ENCODE measurements at regions not wholly inside any gene's neighbourhood (a gene's known extent, or its start where the extent isn't known, plus 50 kb on each side); places are given as distances from the start of the nearest gene placed in this dataset.

GRCh38 chr4:125432078-125432477 is 117.3 kb downstream of the FAT4 start:
- Histone ChIP-seq H3K4me1 (no peaks in the 10 kb centered on the region), H3K27me3 (replicated peaks in 1 of 7) (no peaks in the 10 kb centered on the region), H3K4me3 (no peak overlapping the region), H3K36me3 (peaks cover 0 to 7% (median 0%) of the 10 kb centered on the region in 6 donors), H3K9me3 (no peaks in the 10 kb centered on the region), H3K27ac (no peak overlapping the region)
- intact Hi-C loops (cut with DNase I; ENCODE audit: low total_unique reads), result no loop called here
- TF ChIP-seq POLR2AphosphoS5 (IDR thresholded peaks at IDR 0.05), result no peak
- TF ChIP-seq POLR2A (IDR thresholded peaks at IDR 0.05), result no peak
- TF ChIP-seq CTCF (IDR thresholded peaks at IDR 0.05 in 8 of 11, conservative IDR thresholded peaks at IDR 0.05 in 3 of 11), result no peak
- no peak for DNase-seq
- 57 to 84% (median 72%) methylated on average over 2 of the region's 2 CpGs for WGBS, 5 donors

DNA sequence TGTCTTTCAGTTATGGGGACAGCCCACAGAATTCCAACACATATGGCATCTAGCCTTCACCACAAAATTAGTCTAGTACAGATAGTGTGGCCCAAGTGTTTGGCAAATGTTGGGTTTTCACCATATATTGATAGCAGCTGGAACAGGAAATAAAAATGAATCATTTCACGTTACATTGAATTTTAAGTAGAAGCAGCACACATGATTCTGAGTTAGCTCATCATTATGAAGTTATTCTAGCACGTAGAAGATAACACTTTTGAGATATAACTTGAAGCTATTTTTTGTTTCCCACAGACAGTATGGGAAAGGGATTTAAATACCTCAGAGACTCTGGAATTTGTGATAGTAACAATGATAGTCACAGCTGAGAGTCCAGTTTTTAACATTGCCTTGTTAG is 118.7 kb downstream of the FAT4 start:
- H3K27ac ChIP-seq, result no peak overlapping the region
- DNase-seq, result no peak
- no peak overlapping the region for H3K4me3 ChIP-seq
- intact Hi-C loops (cut with DNase I; ENCODE audit: low total_unique reads), result no loop called here
- H3K4me1 ChIP-seq, result no peaks in the 10 kb centered on the region
- peaks cover 0 to 7% (median 0%) of the 10 kb centered on the region in 6 donors for H3K36me3 ChIP-seq
- H3K27me3 ChIP-seq (replicated peaks in 1 of 7), result no peaks in the 10 kb centered on the region
- 53 to 78% (median 74%) methylated on average over 2 of the region's 2 CpGs for WGBS, 5 donors
- H3K9me3 ChIP-seq, result no peaks in the 10 kb centered on the region
- no peak for TF ChIP-seq CTCF (IDR thresholded peaks at IDR 0.05 in 8 of 11, conservative IDR thresholded peaks at IDR 0.05 in 3 of 11)
- TF ChIP-seq POLR2A (IDR thresholded peaks at IDR 0.05), result no peak
- no peak for TF ChIP-seq POLR2AphosphoS5 (IDR thresholded peaks at IDR 0.05)

DNA sequence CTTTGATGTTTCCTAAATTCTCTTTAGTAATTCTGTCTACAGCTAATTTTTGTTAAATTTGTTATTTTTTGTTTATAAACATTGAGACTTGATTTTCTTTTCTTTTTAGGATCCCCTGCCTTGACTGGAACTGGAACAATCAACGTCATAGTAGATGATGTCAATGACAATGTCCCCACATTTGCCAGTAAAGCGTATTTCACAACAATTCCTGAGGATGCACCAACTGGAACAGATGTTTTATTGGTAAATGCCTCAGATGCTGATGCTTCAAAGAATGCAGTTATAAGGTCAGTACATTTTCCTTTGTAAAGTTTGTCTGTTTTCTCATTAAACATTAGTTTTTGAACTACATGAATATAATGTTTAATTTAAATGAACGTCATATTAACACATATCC is 119.4 kb downstream of the FAT4 start:
- Histone ChIP-seq H3K9me3 (no peaks in the 10 kb centered on the region), H3K4me1 (no peaks in the 10 kb centered on the region), H3K27ac (no peak overlapping the region), H3K4me3 (no peak overlapping the region), H3K36me3 (peaks cover 0 to 7% (median 0%) of the 10 kb centered on the region in 6 donors), H3K27me3 (replicated peaks in 1 of 7) (no peaks in the 10 kb centered on the region)
- TF ChIP-seq POLR2AphosphoS5 (IDR thresholded peaks at IDR 0.05) (no peak), POLR2A (IDR thresholded peaks at IDR 0.05) (no peak), CTCF (IDR thresholded peaks at IDR 0.05 in 8 of 11, conservative IDR thresholded peaks at IDR 0.05 in 3 of 11) (no peak)
- WGBS, 5 donors, result 77 to 87% (median 85%) methylated on average over 3 of the region's 3 CpGs
- intact Hi-C loops (cut with DNase I; ENCODE audit: low total_unique reads), result no loop called here
- DNase-seq, result no peak

DNA sequence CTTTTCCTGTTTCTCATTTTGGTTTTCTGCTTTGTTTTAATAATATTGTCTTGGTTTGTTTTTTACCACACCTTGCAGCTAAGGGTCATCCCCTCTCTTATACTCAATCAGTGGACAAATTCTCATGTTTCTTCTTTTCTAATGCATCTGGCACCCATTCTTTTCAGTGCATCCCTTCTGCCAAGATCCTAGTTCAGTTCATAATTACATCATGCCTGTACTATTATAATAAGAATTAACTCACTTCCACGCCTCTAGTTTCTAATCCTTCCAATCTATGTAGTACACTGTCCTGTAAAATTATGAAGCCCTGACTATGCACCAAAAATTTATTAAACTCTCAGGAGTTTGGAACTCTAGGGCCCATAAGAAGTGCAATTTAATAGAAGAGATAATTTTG is 126.1 kb downstream of the FAT4 start:
- TF ChIP-seq POLR2A (IDR thresholded peaks at IDR 0.05) (no peak), CTCF (IDR thresholded peaks at IDR 0.05 in 8 of 11, conservative IDR thresholded peaks at IDR 0.05 in 3 of 11) (no peak), POLR2AphosphoS5 (IDR thresholded peaks at IDR 0.05) (no peak)
- intact Hi-C loops (cut with DNase I; ENCODE audit: low total_unique reads), result no loop called here
- DNase-seq, result no peak
- Histone ChIP-seq H3K9me3 (no peaks in the 10 kb centered on the region), H3K27ac (no peak overlapping the region), H3K4me3 (no peak overlapping the region), H3K36me3 (no peaks in the 10 kb centered on the region), H3K27me3 (replicated peaks in 1 of 7) (no peaks in the 10 kb centered on the region), H3K4me1 (no peaks in the 10 kb centered on the region)
- 78 to 91% (median 86%) methylated on average over 1 of the region's 1 CpG for WGBS, 5 donors

Measured in spleen (tissue), 11 donors.